CD4-positive, alpha-beta memory T cell (primary cell): ENCODE measurements at regions not wholly inside any gene's neighbourhood (a gene's known extent, or its start where the extent isn't known, plus 50 kb on each side); places are given as distances from the start of the nearest gene placed in this dataset.

Experiments used
- CTCF ChIA-PET: fragments of 350-600 bp; sonication (Branson Sonifier 250); formaldehyde crosslinking; loops from one replicate; lab custom pipeline; 2021; ENCODE audit warnings: inconsistent platforms; ENCODE audit not compliant: partially characterized antibody; lab: Charles Lee
- POLR2A ChIA-PET: fragments of 350-600 bp; sonication (Branson Sonifier 250); formaldehyde crosslinking; loops from one replicate; lab custom pipeline; 2021; ENCODE audit not compliant: partially characterized antibody; lab: Charles Lee
- DNase-seq, 5 donors: peaks; one replicate each; pipeline versions ENCODE4 v3.0.0 to v3.0.0-alpha.2; 2020 to 2022; ENCODE audit warnings: mixed read lengths in 1 of 5
- H3K27ac ChIP-seq: one replicate; pipeline ENCODE4 v1.7.0; 2013; ENCODE audit warnings: low read depth, low read length
- H3K27me3 ChIP-seq: 2 replicates; pipeline ENCODE4 v1.7.0; 2013; ENCODE audit warnings: mild to moderate bottlenecking, low read length, moderate library complexity; ENCODE audit not compliant: insufficient read depth
- H3K36me3 ChIP-seq: 2 replicates; pipeline ENCODE4 v1.7.0; 2013; ENCODE audit warnings: mild to moderate bottlenecking, low read length, moderate library complexity; ENCODE audit not compliant: insufficient read depth
- H3K4me1 ChIP-seq: 2 replicates; pipeline ENCODE4 v1.7.0; 2013; ENCODE audit warnings: mild to moderate bottlenecking, low read length, moderate library complexity; ENCODE audit not compliant: insufficient read depth
- H3K4me3 ChIP-seq, 2 donors: one replicate each; pipeline ENCODE4 v1.7.0; 2013; ENCODE audit warnings: low read length in 2 of 2, mild to moderate bottlenecking in 1 of 2
- H3K9me3 ChIP-seq, 2 donors: one replicate each; pipeline ENCODE4 v1.7.0; 2013; ENCODE audit warnings: low read length in 2 of 2, control low read depth in 1 of 2; ENCODE audit not compliant: control insufficient read depth in 1 of 2
- H3K27ac Mint-ChIP-seq, 7 donors: one replicate each; pipeline ENCODE4 v1.8.0; 2020 to 2021; ENCODE audit warnings: mixed read lengths in 7 of 7, mild to moderate bottlenecking in 6 of 7, inconsistent platforms in 3 of 7, moderate library complexity in 3 of 7
- H3K27me3 Mint-ChIP-seq, 2 donors: one replicate each; pipeline ENCODE4 v1.8.0; 2020 to 2021; ENCODE audit warnings: mixed read lengths in 2 of 2
- H3K36me3 Mint-ChIP-seq, 2 donors: one replicate each; pipeline ENCODE4 v1.8.0; 2020 to 2021; ENCODE audit warnings: mixed read lengths in 2 of 2, inconsistent platforms in 1 of 2, mild to moderate bottlenecking in 1 of 2
- H3K4me1 Mint-ChIP-seq, 4 donors: one replicate each; pipeline ENCODE4 v1.8.0; 2020 to 2021; ENCODE audit warnings: mixed read lengths in 4 of 4, mild to moderate bottlenecking in 1 of 4
- H3K4me3 Mint-ChIP-seq, 8 donors: one replicate each; pipeline ENCODE4 v1.8.0; 2020 to 2021; ENCODE audit warnings: mixed read lengths in 8 of 8, mild to moderate bottlenecking in 7 of 8, moderate library complexity in 6 of 8, inconsistent platforms in 3 of 8
- H3K9me3 Mint-ChIP-seq, 8 donors: one replicate each; pipeline ENCODE4 v1.8.0; 2020 to 2021; ENCODE audit warnings: mixed read lengths in 8 of 8, mild to moderate bottlenecking in 5 of 8, inconsistent platforms in 3 of 8, moderate library complexity in 1 of 8
- intact Hi-C: fragments of 100-400 bp; cut with micrococcal nuclease; formaldehyde crosslinking; loops from one replicate; pipeline ENCODE4 v1.15.1; 2023

GRCh38 chr13:63086286-63086685 is 1670.6 kb upstream of the PCDH20 start:
- Histone ChIP-seq H3K27ac (no peak overlapping the region), H3K4me3 (no peak overlapping the region), H3K9me3 (no peaks in the 10 kb centered on the region), H3K36me3 (no peaks in the 10 kb centered on the region), H3K4me1 (no peaks in the 10 kb centered on the region), H3K27me3 (no peaks in the 10 kb centered on the region)
- no peak for DNase-seq
- CTCF ChIA-PET = no interaction called here
- Mint-ChIP-seq H3K9me3 (peaks cover 5 to 22% (median 12%) of the 10 kb centered on the region in 8 donors), H3K27ac (no peak overlapping the region), H3K4me1 (no peaks in the 10 kb centered on the region), H3K4me3 (no peak overlapping the region), H3K36me3 (no peaks in the 10 kb centered on the region), H3K27me3 (no peaks in the 10 kb centered on the region)
- intact Hi-C loops = no loop called here
- POLR2A ChIA-PET = no interaction called here

GRCh38 chr13:63085851-63086250 is 1670.2 kb upstream of the PCDH20 start:
- Mint-ChIP-seq H3K27ac (no peak overlapping the region), H3K36me3 (no peaks in the 10 kb centered on the region), H3K9me3 (peaks cover 8 to 23% (median 15%) of the 10 kb centered on the region in 8 donors), H3K4me3 (no peak overlapping the region), H3K4me1 (no peaks in the 10 kb centered on the region), H3K27me3 (no peaks in the 10 kb centered on the region)
- H3K36me3 ChIP-seq = no peaks in the 10 kb centered on the region
- H3K9me3 ChIP-seq = no peaks in the 10 kb centered on the region
- intact Hi-C loops = no loop called here
- H3K27ac ChIP-seq = no peak overlapping the region
- POLR2A ChIA-PET = no interaction called here
- H3K27me3 ChIP-seq = no peaks in the 10 kb centered on the region
- H3K4me3 ChIP-seq = no peak overlapping the region
- CTCF ChIA-PET = no interaction called here
- no peak for DNase-seq
- H3K4me1 ChIP-seq = no peaks in the 10 kb centered on the region

- Mint-ChIP-seq H3K36me3 (no peaks in the 10 kb centered on the region), H3K9me3 (peaks cover 5 to 37% (median 17%) of the 10 kb centered on the region in 8 donors), H3K4me3 (no peak overlapping the region), H3K4me1 (no peaks in the 10 kb centered on the region), H3K27me3 (no peaks in the 10 kb centered on the region), H3K27ac (no peak overlapping the region)
- ChIA-PET CTCF (no interaction called here), POLR2A (no interaction called here)
- intact Hi-C loops = no loop called here
- H3K9me3 ChIP-seq = no peaks in the 10 kb centered on the region
- no peak overlapping the region for H3K4me3 ChIP-seq
- no peak for DNase-seq
- H3K27me3 ChIP-seq = no peaks in the 10 kb centered on the region
- H3K4me1 ChIP-seq = no peaks in the 10 kb centered on the region
- no peak overlapping the region for H3K27ac ChIP-seq
- H3K36me3 ChIP-seq = no peaks in the 10 kb centered on the region
Observed at GRCh38 chr13:63081400-63082014, 1665.9 kb upstream of the PCDH20 start.

- intact Hi-C loops = no loop called here
- CTCF ChIA-PET = no interaction called here
- H3K36me3 Mint-ChIP-seq = no peaks in the 10 kb centered on the region
Observed at GRCh38 chr13:63075126-63075525, 1659.5 kb upstream of the PCDH20 start.

GRCh38 chr13:63050287-63050686 is 1634.6 kb upstream of the PCDH20 start:
- Histone ChIP-seq H3K27ac (no peak overlapping the region), H3K27me3 (no peaks in the 10 kb centered on the region), H3K4me3 (no peak overlapping the region), H3K9me3 (peaks cover 0 to 3% of the 10 kb centered on the region in 2 donors), H3K4me1 (no peaks in the 10 kb centered on the region), H3K36me3 (no peaks in the 10 kb centered on the region)
- no peak overlapping the region for H3K4me3 Mint-ChIP-seq
- peaks cover 2 to 23% (median 9%) of the 10 kb centered on the region in 8 donors for H3K9me3 Mint-ChIP-seq
- no peaks in the 10 kb centered on the region for H3K27me3 Mint-ChIP-seq
- H3K4me1 Mint-ChIP-seq = no peaks in the 10 kb centered on the region
- H3K36me3 Mint-ChIP-seq = no peaks in the 10 kb centered on the region
- POLR2A ChIA-PET = no interaction called here
- CTCF ChIA-PET = no interaction called here
- intact Hi-C loops = no loop called here
- DNase-seq = no peak
- no peak overlapping the region for H3K27ac Mint-ChIP-seq

More at GRCh38 chr13:63075126-63075525, 1659.5 kb upstream of the PCDH20 start:
- Histone ChIP-seq H3K27ac (no peak overlapping the region), H3K27me3 (no peaks in the 10 kb centered on the region), H3K36me3 (no peaks in the 10 kb centered on the region), H3K4me1 (no peaks in the 10 kb centered on the region), H3K4me3 (no peak overlapping the region), H3K9me3 (no peaks in the 10 kb centered on the region)
- POLR2A ChIA-PET = no interaction called here
- Mint-ChIP-seq H3K27me3 (no peaks in the 10 kb centered on the region), H3K4me3 (no peak overlapping the region), H3K4me1 (no peaks in the 10 kb centered on the region), H3K9me3 (peaks cover 0 to 14% (median 4%) of the 10 kb centered on the region in 8 donors), H3K27ac (no peak overlapping the region)
- no peak for DNase-seq

GRCh38 chr13:63048653-63049052 is 1633.0 kb upstream of the PCDH20 start:
- ChIA-PET POLR2A (no interaction called here), CTCF (no interaction called here)
- peaks cover 0 to 3% of the 10 kb centered on the region in 2 donors for H3K9me3 ChIP-seq
- no peaks in the 10 kb centered on the region for H3K4me1 ChIP-seq
- no peaks in the 10 kb centered on the region for H3K4me1 Mint-ChIP-seq
- peaks cover 2 to 21% (median 6%) of the 10 kb centered on the region in 8 donors for H3K9me3 Mint-ChIP-seq
- H3K27ac ChIP-seq = no peak overlapping the region
- DNase-seq = no peak
- H3K27me3 Mint-ChIP-seq = no peaks in the 10 kb centered on the region
- intact Hi-C loops = no loop called here
- H3K4me3 ChIP-seq = no peak overlapping the region
- H3K36me3 Mint-ChIP-seq = no peaks in the 10 kb centered on the region
- H3K27me3 ChIP-seq = no peaks in the 10 kb centered on the region
- H3K27ac Mint-ChIP-seq = no peak overlapping the region
- H3K36me3 ChIP-seq = no peaks in the 10 kb centered on the region
- no peak overlapping the region for H3K4me3 Mint-ChIP-seq

- POLR2A ChIA-PET = no interaction called here
- no peak overlapping the region for H3K27ac Mint-ChIP-seq
- H3K9me3 Mint-ChIP-seq = peaks cover 3 to 11% (median 8%) of the 10 kb centered on the region in 8 donors
- no peaks in the 10 kb centered on the region for H3K4me1 Mint-ChIP-seq
- no peak for DNase-seq
- Histone ChIP-seq H3K4me3 (no peak overlapping the region), H3K27me3 (no peaks in the 10 kb centered on the region), H3K36me3 (no peaks in the 10 kb centered on the region), H3K27ac (no peak overlapping the region), H3K4me1 (no peaks in the 10 kb centered on the region), H3K9me3 (no peaks in the 10 kb centered on the region)
- H3K36me3 Mint-ChIP-seq = no peaks in the 10 kb centered on the region
- intact Hi-C loops = no loop called here
- H3K4me3 Mint-ChIP-seq = no peak overlapping the region
- CTCF ChIA-PET = no interaction called here
- H3K27me3 Mint-ChIP-seq = no peaks in the 10 kb centered on the region
Observed at GRCh38 chr13:63044589-63045313, 1629.1 kb upstream of the PCDH20 start.
